Fibroblast of lung (primary cell): ENCODE measurements at regions not wholly inside any gene's neighbourhood (a gene's known extent, or its start where the extent isn't known, plus 50 kb on each side); places are given as distances from the start of the nearest gene placed in this dataset.

Experiments
- DNase-seq, 2 donors: peaks; one replicate each; pipeline versions ENCODE4 v3.0.0 to v3.0.0-alpha.2; 2010; ENCODE audit warnings: low read depth in 2 of 2
- H2AFZ ChIP-seq: 2 replicates; pipeline ENCODE4 v1.5.1; 2012; ENCODE audit warnings: low read length, control low read depth, inconsistent platforms
- H3K27ac ChIP-seq: 2 replicates; pipeline ENCODE4 v1.5.1; 2011; ENCODE audit warnings: low read length, control low read depth; ENCODE audit not compliant: insufficient read depth
- H3K27me3 ChIP-seq: 2 replicates; pipeline ENCODE4 v1.5.1; 2011; ENCODE audit warnings: mild to moderate bottlenecking, low read length; ENCODE audit not compliant: control insufficient read depth, insufficient read depth
- H3K36me3 ChIP-seq: 2 replicates; pipeline ENCODE4 v1.5.1; 2011; ENCODE audit warnings: low read length; ENCODE audit not compliant: control insufficient read depth, insufficient read depth
- H3K4me1 ChIP-seq: 2 replicates; pipeline ENCODE4 v1.5.1; 2011; ENCODE audit warnings: low read length; ENCODE audit not compliant: control insufficient read depth, insufficient read depth; ENCODE audit errors: extremely low read depth
- H3K4me2 ChIP-seq: 2 replicates; pipeline ENCODE4 v1.5.1; 2011; ENCODE audit warnings: low read length, control low read depth; ENCODE audit not compliant: insufficient read depth; ENCODE audit errors: extremely low read depth
- H3K4me3 ChIP-seq, 4 experiments: fragments of 200-600 bp in 1 of 4; sonication (generic) in 1 of 4; replicated peaks in 1 of 4; 2 replicates each; pipeline ENCODE4 v1.5.1; 2011 to 2016; ENCODE audit warnings: low read length in 4 of 4, low read depth in 3 of 4, mild to moderate bottlenecking in 3 of 4, control low read depth in 2 of 4, inconsistent platforms in 1 of 4, mixed read lengths in 1 of 4; ENCODE audit not compliant: insufficient read depth in 1 of 4; ENCODE audit errors: control extremely low read depth in 1 of 4
- H3K79me2 ChIP-seq: 2 replicates; pipeline ENCODE4 v1.5.1; 2012; ENCODE audit warnings: mild to moderate bottlenecking, low read length, inconsistent platforms; ENCODE audit not compliant: control insufficient read depth, insufficient read depth
- H3K9ac ChIP-seq: 2 replicates; pipeline ENCODE4 v1.5.1; 2011; ENCODE audit warnings: mild to moderate bottlenecking, low read length, control low read depth; ENCODE audit not compliant: insufficient read depth
- H3K9me3 ChIP-seq: 2 replicates; pipeline ENCODE4 v1.5.1; 2012; ENCODE audit warnings: low read depth, low read length; ENCODE audit not compliant: control insufficient read depth, insufficient read depth
- H4K20me1 ChIP-seq: 2 replicates; pipeline ENCODE4 v1.5.1; 2011; ENCODE audit warnings: low read length; ENCODE audit not compliant: control insufficient read depth, insufficient read depth; ENCODE audit errors: extremely low read depth
- EZH2 ChIP-seq: IDR thresholded peaks from 2 replicates; pipeline ENCODE4 v1.5.1; 2012; ENCODE audit warnings: low read length, control low read depth, mild to moderate bottlenecking; ENCODE audit errors: missing control alignments
- TF ChIP-seq, protein P1 (sequence below), 2 donors: IDR thresholded peaks in 1 of 2; conservative IDR thresholded peaks in 1 of 2; 1 replicate in 1 of 2; 2 replicates in 1 of 2; pipeline ENCODE4 v1.5.1; 2011 to 2012; ENCODE audit warnings: low read length in 2 of 2, control low read depth in 1 of 2, inconsistent platforms in 1 of 2, low read depth in 1 of 2, mild to moderate bottlenecking in 1 of 2

DNA sequence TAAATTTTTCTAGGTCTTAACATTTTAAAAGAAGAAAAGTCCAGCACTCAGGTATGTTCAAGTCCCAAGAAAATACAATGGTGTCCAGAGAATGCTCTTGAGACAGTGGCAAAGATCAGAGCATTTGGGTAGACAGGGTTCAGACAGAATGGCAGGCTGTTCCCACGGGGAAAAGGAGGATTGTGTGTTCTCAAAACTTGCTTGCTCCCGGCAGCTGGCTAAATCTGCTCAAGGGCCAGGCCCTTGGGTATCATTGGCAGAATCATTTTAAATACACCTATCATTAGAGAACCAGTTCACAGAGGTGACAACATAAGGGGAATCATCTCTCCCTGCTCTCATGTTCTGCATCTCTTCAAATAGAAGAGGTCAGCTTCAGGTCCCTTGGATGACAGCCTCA, 456.3 kb downstream of the DTHD1 start:
- TF ChIP-seq, protein P1, sequence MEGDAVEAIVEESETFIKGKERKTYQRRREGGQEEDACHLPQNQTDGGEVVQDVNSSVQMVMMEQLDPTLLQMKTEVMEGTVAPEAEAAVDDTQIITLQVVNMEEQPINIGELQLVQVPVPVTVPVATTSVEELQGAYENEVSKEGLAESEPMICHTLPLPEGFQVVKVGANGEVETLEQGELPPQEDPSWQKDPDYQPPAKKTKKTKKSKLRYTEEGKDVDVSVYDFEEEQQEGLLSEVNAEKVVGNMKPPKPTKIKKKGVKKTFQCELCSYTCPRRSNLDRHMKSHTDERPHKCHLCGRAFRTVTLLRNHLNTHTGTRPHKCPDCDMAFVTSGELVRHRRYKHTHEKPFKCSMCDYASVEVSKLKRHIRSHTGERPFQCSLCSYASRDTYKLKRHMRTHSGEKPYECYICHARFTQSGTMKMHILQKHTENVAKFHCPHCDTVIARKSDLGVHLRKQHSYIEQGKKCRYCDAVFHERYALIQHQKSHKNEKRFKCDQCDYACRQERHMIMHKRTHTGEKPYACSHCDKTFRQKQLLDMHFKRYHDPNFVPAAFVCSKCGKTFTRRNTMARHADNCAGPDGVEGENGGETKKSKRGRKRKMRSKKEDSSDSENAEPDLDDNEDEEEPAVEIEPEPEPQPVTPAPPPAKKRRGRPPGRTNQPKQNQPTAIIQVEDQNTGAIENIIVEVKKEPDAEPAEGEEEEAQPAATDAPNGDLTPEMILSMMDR (conservative IDR thresholded peaks at IDR 0.05 in 1 of 2, IDR thresholded peaks at IDR 0.05 in 1 of 2; ENCODE audit: low read depth in 1 of 2, low read length in 2 of 2), result no peak
- TF ChIP-seq EZH2, result no peak
- no peak for DNase-seq

DNA sequence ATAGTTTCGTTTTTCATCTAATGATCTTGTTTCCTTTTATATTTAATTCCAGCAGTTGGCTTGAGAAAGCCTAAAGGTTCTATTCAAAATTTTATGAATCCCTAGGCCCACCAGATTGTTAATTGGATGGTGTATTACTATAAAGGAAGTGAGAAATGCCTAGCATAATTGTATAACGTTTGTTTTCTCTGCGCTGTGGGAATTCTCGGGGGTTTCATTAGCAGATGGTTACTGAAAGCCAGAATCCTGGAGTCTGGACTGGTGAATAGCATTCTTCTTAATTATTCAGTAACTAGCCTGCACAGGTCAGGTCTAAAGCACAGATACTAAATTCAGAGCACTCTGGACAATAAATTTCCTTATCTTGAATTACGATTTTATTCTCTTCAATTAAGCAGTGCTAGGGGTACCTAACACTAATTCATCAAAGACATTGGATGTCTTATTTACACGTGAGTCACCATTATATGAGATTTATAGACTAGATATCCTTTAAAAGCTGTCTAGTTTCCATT, 459.4 kb downstream of the DTHD1 start:
- no peaks in the 10 kb centered on the region for H3K79me2 ChIP-seq
- DNase-seq, result no peak
- H3K4me1 ChIP-seq, result no peaks in the 10 kb centered on the region
- H3K9me3 ChIP-seq, result no peaks in the 10 kb centered on the region
- H3K9ac ChIP-seq, result no peak overlapping the region
- H3K4me3 ChIP-seq, result no peak overlapping the region
- H3K27ac ChIP-seq, result no peak overlapping the region
- H3K27me3 ChIP-seq, result no peaks in the 10 kb centered on the region
- no peak overlapping the region for H3K4me2 ChIP-seq
- H3K36me3 ChIP-seq, result no peaks in the 10 kb centered on the region
- no peaks in the 10 kb centered on the region for H4K20me1 ChIP-seq
- H2AFZ ChIP-seq, result no peak overlapping the region
- no peak for TF ChIP-seq EZH2
- TF ChIP-seq, protein P1 (conservative IDR thresholded peaks at IDR 0.05 in 1 of 2, IDR thresholded peaks at IDR 0.05 in 1 of 2; ENCODE audit: low read depth in 1 of 2, low read length in 2 of 2), result no peak

More for the DNA sequence above, 456.3 kb downstream of the DTHD1 start:
- Histone ChIP-seq H3K27ac (no peak overlapping the region), H3K79me2 (no peaks in the 10 kb centered on the region), H3K9me3 (no peaks in the 10 kb centered on the region), H3K27me3 (no peaks in the 10 kb centered on the region), H4K20me1 (no peaks in the 10 kb centered on the region), H2AFZ (no peak overlapping the region), H3K36me3 (no peaks in the 10 kb centered on the region), H3K4me3 (no peak overlapping the region), H3K9ac (no peak overlapping the region), H3K4me1 (no peaks in the 10 kb centered on the region), H3K4me2 (no peak overlapping the region)

DNA sequence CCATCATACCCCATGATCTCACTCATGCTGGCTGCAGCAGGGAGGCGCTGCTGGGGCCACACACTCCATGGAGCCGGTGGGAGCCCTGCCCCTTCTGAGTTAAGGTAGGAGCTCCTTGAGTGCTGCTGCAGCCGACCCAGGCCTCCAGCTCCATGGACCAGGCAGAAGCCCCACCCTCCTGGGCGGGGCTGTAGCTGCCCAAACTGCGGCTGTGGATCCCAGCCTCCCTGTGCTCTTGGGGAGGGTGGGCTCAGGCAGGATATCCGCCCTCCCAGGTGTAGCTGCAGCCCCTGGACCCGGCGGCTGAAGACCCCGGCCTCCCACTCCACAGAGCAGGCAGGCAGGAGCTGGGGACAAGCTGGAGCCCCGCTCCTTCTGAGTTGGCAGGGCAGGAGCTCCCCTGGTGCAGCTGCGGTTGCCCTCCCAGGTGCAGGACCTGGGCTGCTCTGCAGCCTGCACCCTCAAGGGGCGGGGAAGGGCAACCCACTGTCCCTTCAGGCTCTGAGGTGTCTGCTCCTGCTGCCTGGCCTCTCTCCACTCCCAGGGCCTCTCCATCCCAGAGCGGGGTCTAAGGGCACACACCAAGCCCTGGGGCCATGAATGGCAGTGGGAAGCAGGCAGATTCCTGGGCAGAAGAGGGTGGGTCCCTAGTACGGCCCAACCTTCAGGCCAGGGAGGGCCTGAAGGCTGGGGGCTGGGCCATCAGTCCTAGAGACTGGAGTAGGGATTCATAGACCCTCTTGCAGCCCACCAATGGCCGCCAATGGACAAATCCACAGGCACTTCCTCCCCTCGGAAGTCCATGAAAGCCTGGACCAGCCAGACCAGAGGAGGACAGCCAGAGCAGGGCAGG, 466.1 kb downstream of the DTHD1 start:
- no peaks in the 10 kb centered on the region for H3K27me3 ChIP-seq
- no peak overlapping the region for H3K27ac ChIP-seq
- H3K9me3 ChIP-seq, result no peaks in the 10 kb centered on the region
- no peaks in the 10 kb centered on the region for H3K4me1 ChIP-seq
- no peak overlapping the region for H3K4me2 ChIP-seq
- DNase-seq, result no peak
- H3K9ac ChIP-seq, result no peak overlapping the region
- no peaks in the 10 kb centered on the region for H3K79me2 ChIP-seq
- no peak overlapping the region for H3K4me3 ChIP-seq
- no peak overlapping the region for H2AFZ ChIP-seq
- TF ChIP-seq EZH2, result no peak
- TF ChIP-seq, protein P1 (conservative IDR thresholded peaks at IDR 0.05 in 1 of 2, IDR thresholded peaks at IDR 0.05 in 1 of 2; ENCODE audit: low read depth in 1 of 2, low read length in 2 of 2), result no peak
- no peaks in the 10 kb centered on the region for H3K36me3 ChIP-seq
- H4K20me1 ChIP-seq, result no peaks in the 10 kb centered on the region
